ENCODE measurements at regions not wholly inside any gene's neighbourhood (a gene's known extent, or its start where the extent isn't known, plus 50 kb on each side); places are given as distances from the start of the nearest gene placed in this dataset.
A peak's percentile ranks its signal among the peaks of the same experiment; 100 is the strongest.

DNA sequence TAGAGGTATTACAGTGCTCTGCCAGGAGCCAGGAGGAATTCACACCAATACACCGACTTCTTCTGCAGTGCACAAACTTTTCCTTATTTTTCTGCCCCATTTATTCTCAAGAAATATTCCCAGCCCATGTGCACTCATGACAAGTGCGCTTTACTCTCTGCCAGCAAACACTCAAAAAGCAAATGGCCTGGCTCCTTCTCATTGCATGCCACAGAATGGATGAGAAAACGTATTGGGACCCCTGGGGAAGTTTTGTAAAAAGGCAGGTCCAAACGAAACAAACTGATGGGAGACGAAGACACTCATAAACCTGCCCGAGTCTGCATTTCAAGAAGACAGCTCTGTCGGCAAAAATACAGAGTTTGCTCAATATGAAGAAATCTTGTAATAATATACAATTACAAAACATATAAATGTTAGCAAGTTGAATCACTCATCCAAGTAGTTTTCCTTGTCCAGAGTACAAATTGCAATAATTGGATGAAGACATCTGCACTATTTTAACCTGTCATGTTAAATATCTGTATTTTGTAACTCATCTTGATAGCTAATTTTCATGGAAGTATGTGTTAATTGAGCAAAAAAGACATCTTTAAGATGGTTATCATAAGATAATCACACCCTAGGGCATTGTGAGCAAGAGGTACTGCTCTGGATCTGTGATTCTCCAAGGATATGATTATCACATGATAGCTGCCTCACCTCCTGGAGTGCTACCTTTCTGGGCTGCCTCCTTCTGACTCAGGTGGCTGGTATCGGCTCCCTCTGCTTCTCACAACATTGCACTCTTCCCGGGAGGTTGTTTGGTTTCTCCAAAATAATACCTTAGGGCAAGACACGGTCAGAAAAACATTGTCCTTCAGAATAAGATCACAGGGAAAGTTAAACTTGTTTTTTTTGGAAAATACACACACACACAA lies 260.8 kb upstream of the G2E3 start:
- POLR2A ChIA-PET, result no interaction called here
- no peaks in the 10 kb centered on the region for H3K4me1 ChIP-seq (ENCODE audit: control insufficient read depth in 1 of 2, insufficient read depth in 2 of 2, low read depth in 1 of 2, low read length in 1 of 2)
- H2AFZ ChIP-seq (ENCODE audit: low read depth), result no peak overlapping the region
- TF ChIP-seq, protein P1, sequence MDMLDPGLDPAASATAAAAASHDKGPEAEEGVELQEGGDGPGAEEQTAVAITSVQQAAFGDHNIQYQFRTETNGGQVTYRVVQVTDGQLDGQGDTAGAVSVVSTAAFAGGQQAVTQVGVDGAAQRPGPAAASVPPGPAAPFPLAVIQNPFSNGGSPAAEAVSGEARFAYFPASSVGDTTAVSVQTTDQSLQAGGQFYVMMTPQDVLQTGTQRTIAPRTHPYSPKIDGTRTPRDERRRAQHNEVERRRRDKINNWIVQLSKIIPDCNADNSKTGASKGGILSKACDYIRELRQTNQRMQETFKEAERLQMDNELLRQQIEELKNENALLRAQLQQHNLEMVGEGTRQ (IDR thresholded peaks at IDR 0.05; ENCODE audit: borderline replicate concordance, low read depth, low read length), result no peak
- TF ChIP-seq CHD2 (IDR thresholded peaks at IDR 0.05; ENCODE audit: low read length, partially characterized antibody) (no peak), USF1 (IDR thresholded peaks at IDR 0.05; ENCODE audit: borderline replicate concordance, low read depth) (no peak), TAF1 (IDR thresholded peaks at IDR 0.05; ENCODE audit: borderline replicate concordance, low read depth, low read length) (no peak), GABPA (IDR thresholded peaks at IDR 0.05; ENCODE audit: low read depth) (no peak)
- TF ChIP-seq, protein P2, sequence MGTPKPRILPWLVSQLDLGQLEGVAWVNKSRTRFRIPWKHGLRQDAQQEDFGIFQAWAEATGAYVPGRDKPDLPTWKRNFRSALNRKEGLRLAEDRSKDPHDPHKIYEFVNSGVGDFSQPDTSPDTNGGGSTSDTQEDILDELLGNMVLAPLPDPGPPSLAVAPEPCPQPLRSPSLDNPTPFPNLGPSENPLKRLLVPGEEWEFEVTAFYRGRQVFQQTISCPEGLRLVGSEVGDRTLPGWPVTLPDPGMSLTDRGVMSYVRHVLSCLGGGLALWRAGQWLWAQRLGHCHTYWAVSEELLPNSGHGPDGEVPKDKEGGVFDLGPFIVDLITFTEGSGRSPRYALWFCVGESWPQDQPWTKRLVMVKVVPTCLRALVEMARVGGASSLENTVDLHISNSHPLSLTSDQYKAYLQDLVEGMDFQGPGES (IDR thresholded peaks at IDR 0.05; ENCODE audit: low read depth, low read length), result no peak
- H3K36me3 ChIP-seq (replicated peaks in 1 of 2; ENCODE audit: control insufficient read depth in 1 of 2, insufficient read depth in 2 of 2, low read length in 1 of 2), result no peaks in the 10 kb centered on the region
- H3K79me2 ChIP-seq (ENCODE audit: insufficient read depth), result no peaks in the 10 kb centered on the region
- CTCF ChIA-PET, result interaction anchor here (0.7 to 1.0 kb wide), 3 partner anchors 14 to 35 kb away, joined by 3 to 5 read pairs (median 4); no protein-coding TSS in a partner anchor
- H3K9ac ChIP-seq, result no peak overlapping the region
- peak overlapping the region; percentile 36; the same call in 1 of the 2 replicates for H3K4me2 ChIP-seq
- H3F3A ChIP-seq (replicated peaks; ENCODE audit: insufficient read depth), result no peaks in the 10 kb centered on the region
- WGBS (ENCODE audit: low lambda C conversion rate), result 3% methylated on average over 10 of the region's 10 CpGs
- H3K9me2 ChIP-seq, result no peaks in the 10 kb centered on the region
- H3K27ac ChIP-seq (ENCODE audit: low read depth in 2 of 2, low read length in 1 of 2), result no peak overlapping the region
- no peak for DNase-seq
- H3K4me3 ChIP-seq (ENCODE audit: low read depth in 2 of 2, low read length in 1 of 2), result no peak overlapping the region
- no peaks in the 10 kb centered on the region for H3K9me3 ChIP-seq
- no peaks in the 10 kb centered on the region for H4K20me1 ChIP-seq (ENCODE audit: insufficient read depth)
- peaks cover 23% of the 10 kb centered on the region; the same call in 1 of the 2 replicates for H3K27me3 ChIP-seq (ENCODE audit: insufficient read depth)

DNA sequence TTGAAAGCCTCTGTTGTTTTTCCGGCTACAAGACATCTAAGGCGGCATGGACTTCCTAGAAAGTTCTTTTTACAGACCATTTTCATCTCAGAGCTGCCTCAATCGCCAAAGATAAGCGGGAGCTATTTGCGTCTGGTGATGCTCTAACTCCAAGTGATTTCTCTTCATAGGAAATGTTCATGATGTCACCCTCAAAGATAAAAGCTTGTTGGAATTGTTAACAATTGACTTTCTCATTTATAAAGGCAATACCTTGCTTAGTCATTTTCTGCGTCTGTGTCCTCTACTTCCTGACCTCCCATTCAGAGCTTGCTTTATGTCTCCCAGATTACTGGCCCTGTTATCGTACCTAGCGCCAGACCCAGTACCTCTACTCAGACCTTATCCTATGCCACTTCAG lies 259.0 kb upstream of the G2E3 start:
- TF ChIP-seq TAF1 (IDR thresholded peaks at IDR 0.05; ENCODE audit: borderline replicate concordance, low read depth, low read length) (no peak), FOXJ3 (CRISPR knock-in tag; IDR thresholded peaks at IDR 0.05) (no peak), NFIC (IDR thresholded peaks at IDR 0.05; ENCODE audit: borderline replicate concordance) (no peak), EP300 (IDR thresholded peaks at IDR 0.05; ENCODE audit: borderline replicate concordance in 1 of 2, low read depth in 1 of 2, low read length in 1 of 2) (no peak), USF1 (IDR thresholded peaks at IDR 0.05; ENCODE audit: borderline replicate concordance, low read depth) (no peak), GABPA (IDR thresholded peaks at IDR 0.05; ENCODE audit: low read depth) (no peak), TCF12 (IDR thresholded peaks at IDR 0.05) (no peak), POLR2AphosphoS5 (IDR thresholded peaks at IDR 0.05; ENCODE audit: low read depth, low read length) (no peak)
- TF ChIP-seq, protein P1 (IDR thresholded peaks at IDR 0.05; ENCODE audit: borderline replicate concordance, low read depth, low read length), result no peak
- H3K4me1 ChIP-seq (ENCODE audit: control insufficient read depth in 1 of 2, insufficient read depth in 2 of 2, low read depth in 1 of 2, low read length in 1 of 2), result no peaks in the 10 kb centered on the region
- H3K9ac ChIP-seq, result no peak overlapping the region
- H3K9me2 ChIP-seq, result no peaks in the 10 kb centered on the region
- no peak for DNase-seq
- no peaks in the 10 kb centered on the region for H3K9me3 ChIP-seq
- 29% methylated on average over 8 of the region's 8 CpGs for WGBS (ENCODE audit: low lambda C conversion rate)
- no peak overlapping the region for H3K27ac ChIP-seq (ENCODE audit: low read depth in 2 of 2, low read length in 1 of 2)
- H3K36me3 ChIP-seq (replicated peaks in 1 of 2; ENCODE audit: control insufficient read depth in 1 of 2, insufficient read depth in 2 of 2, low read length in 1 of 2), result no peaks in the 10 kb centered on the region
- peaks cover 23% of the 10 kb centered on the region; the same call in 1 of the 2 replicates for H3K27me3 ChIP-seq (ENCODE audit: insufficient read depth)
- ChIA-PET POLR2A (no interaction called here), CTCF (no interaction called here)
- H3F3A ChIP-seq (replicated peaks; ENCODE audit: insufficient read depth), result no peaks in the 10 kb centered on the region
- no peak overlapping the region for H3K4me2 ChIP-seq
- no peaks in the 10 kb centered on the region for H3K79me2 ChIP-seq (ENCODE audit: insufficient read depth)
- H4K20me1 ChIP-seq (ENCODE audit: insufficient read depth), result no peaks in the 10 kb centered on the region
- H3K4me3 ChIP-seq (ENCODE audit: low read depth in 2 of 2, low read length in 1 of 2), result no peak overlapping the region
- no peak overlapping the region for H2AFZ ChIP-seq (ENCODE audit: low read depth)

Data from SK-N-SH (cell line).